HL-60 (cell line): ENCODE measurements at regions not wholly inside any gene's neighbourhood (a gene's known extent, or its start where the extent isn't known, plus 50 kb on each side); places are given as distances from the start of the nearest gene placed in this dataset.

Experiments
- DNase-seq, 2 experiments: peaks; one replicate each; pipeline ENCODE4 v3.0.0-alpha.2; 2010 to 2020; ENCODE audit warnings: low read depth in 1 of 2, low spot score in 1 of 2
- H3K27ac ChIP-seq: fragments of 250-450 bp; sonication (Bioruptor Pico); replicated peaks from 2 replicates; pipeline ENCODE4 v1.5.1; 2020; ENCODE audit warnings: mild to moderate bottlenecking, moderate library complexity
- H3K27me3 ChIP-seq: fragments of 250-450 bp; sonication (Bioruptor Pico); 2 replicates; pipeline ENCODE4 v1.5.1; 2021; ENCODE audit warnings: mild to moderate bottlenecking, moderate library complexity; ENCODE audit not compliant: insufficient read depth, poor library complexity, severe bottlenecking
- H3K4me3 ChIP-seq: replicated peaks from 2 replicates; pipeline ENCODE4 v1.5.1; 2011; ENCODE audit warnings: mild to moderate bottlenecking, control low read depth, low read length; ENCODE audit not compliant: insufficient read depth
- GABPA ChIP-seq: IDR thresholded peaks from 2 replicates; pipeline ENCODE4 v1.6.1; 2012; ENCODE audit warnings: low read depth
- POLR2AphosphoS5 ChIP-seq: IDR thresholded peaks from 2 replicates; pipeline ENCODE4 v1.6.1; 2012; ENCODE audit warnings: low read depth
- SPI1 ChIP-seq: IDR thresholded peaks from 2 replicates; pipeline ENCODE4 v1.6.1; 2012; ENCODE audit warnings: low read depth, mild to moderate bottlenecking, borderline replicate concordance
- TF ChIP-seq, protein P1 (sequence below): IDR thresholded peaks from one replicate; pipeline ENCODE4 v1.5.1; 2011; ENCODE audit warnings: low read length, control low read depth, inconsistent platforms; ENCODE audit not compliant: insufficient read depth
- TF ChIP-seq, protein P2 (sequence below): IDR thresholded peaks from 2 replicates; pipeline ENCODE4 v1.6.1; 2012; ENCODE audit warnings: low read depth; ENCODE audit not compliant: insufficient replicate concordance

GRCh38 chr5:124180299-124180874 is 566.1 kb downstream of the ZNF608 start:
- H3K27me3 ChIP-seq: no peaks in the 10 kb centered on the region
- no peak for DNase-seq
- TF ChIP-seq POLR2AphosphoS5: no peak
- TF ChIP-seq, protein P1, sequence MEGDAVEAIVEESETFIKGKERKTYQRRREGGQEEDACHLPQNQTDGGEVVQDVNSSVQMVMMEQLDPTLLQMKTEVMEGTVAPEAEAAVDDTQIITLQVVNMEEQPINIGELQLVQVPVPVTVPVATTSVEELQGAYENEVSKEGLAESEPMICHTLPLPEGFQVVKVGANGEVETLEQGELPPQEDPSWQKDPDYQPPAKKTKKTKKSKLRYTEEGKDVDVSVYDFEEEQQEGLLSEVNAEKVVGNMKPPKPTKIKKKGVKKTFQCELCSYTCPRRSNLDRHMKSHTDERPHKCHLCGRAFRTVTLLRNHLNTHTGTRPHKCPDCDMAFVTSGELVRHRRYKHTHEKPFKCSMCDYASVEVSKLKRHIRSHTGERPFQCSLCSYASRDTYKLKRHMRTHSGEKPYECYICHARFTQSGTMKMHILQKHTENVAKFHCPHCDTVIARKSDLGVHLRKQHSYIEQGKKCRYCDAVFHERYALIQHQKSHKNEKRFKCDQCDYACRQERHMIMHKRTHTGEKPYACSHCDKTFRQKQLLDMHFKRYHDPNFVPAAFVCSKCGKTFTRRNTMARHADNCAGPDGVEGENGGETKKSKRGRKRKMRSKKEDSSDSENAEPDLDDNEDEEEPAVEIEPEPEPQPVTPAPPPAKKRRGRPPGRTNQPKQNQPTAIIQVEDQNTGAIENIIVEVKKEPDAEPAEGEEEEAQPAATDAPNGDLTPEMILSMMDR: no peak
- no peak for TF ChIP-seq SPI1
- no peak for TF ChIP-seq GABPA
- TF ChIP-seq, protein P2, sequence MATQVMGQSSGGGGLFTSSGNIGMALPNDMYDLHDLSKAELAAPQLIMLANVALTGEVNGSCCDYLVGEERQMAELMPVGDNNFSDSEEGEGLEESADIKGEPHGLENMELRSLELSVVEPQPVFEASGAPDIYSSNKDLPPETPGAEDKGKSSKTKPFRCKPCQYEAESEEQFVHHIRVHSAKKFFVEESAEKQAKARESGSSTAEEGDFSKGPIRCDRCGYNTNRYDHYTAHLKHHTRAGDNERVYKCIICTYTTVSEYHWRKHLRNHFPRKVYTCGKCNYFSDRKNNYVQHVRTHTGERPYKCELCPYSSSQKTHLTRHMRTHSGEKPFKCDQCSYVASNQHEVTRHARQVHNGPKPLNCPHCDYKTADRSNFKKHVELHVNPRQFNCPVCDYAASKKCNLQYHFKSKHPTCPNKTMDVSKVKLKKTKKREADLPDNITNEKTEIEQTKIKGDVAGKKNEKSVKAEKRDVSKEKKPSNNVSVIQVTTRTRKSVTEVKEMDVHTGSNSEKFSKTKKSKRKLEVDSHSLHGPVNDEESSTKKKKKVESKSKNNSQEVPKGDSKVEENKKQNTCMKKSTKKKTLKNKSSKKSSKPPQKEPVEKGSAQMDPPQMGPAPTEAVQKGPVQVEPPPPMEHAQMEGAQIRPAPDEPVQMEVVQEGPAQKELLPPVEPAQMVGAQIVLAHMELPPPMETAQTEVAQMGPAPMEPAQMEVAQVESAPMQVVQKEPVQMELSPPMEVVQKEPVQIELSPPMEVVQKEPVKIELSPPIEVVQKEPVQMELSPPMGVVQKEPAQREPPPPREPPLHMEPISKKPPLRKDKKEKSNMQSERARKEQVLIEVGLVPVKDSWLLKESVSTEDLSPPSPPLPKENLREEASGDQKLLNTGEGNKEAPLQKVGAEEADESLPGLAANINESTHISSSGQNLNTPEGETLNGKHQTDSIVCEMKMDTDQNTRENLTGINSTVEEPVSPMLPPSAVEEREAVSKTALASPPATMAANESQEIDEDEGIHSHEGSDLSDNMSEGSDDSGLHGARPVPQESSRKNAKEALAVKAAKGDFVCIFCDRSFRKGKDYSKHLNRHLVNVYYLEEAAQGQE: no peak
- H3K27ac ChIP-seq: no peak overlapping the region
- no peak overlapping the region for H3K4me3 ChIP-seq

DNA sequence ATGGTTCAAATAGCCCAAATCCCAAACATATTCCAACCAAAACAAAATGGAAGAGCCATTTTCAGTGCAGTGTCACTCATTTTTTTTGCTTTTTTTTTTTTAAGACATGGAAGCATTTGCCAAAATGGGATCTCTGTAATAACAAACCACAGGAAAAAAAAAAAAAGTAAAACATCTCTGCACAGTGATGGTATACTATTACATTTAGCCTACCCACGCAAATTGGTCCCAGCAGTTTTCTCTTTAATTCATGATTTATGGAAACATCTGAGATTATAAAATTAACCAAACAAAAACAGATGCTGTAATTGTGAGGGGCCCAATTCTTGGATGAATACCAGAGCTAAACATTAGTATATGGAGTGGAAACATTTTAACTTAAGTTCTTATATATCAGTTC is 566.6 kb downstream of the ZNF608 start:
- Histone ChIP-seq H3K27ac (no peak overlapping the region), H3K4me3 (no peak overlapping the region), H3K27me3 (no peaks in the 10 kb centered on the region)
- no peak for DNase-seq
- TF ChIP-seq, protein P1: no peak
- TF ChIP-seq POLR2AphosphoS5 (no peak), SPI1 (no peak), GABPA (no peak)
- TF ChIP-seq, protein P2: no peak

- Histone ChIP-seq H3K27ac (no peak overlapping the region), H3K27me3 (no peaks in the 10 kb centered on the region), H3K4me3 (no peak overlapping the region)
- no peak for TF ChIP-seq SPI1
- no peak for TF ChIP-seq GABPA
- TF ChIP-seq, protein P2: no peak
- no peak for DNase-seq
Observed at GRCh38 chr5:124178050-124178449, 568.4 kb downstream of the ZNF608 start.
